ENCODE measurements at regions not wholly inside any gene's neighbourhood (a gene's known extent, or its start where the extent isn't known, plus 50 kb on each side); places are given as distances from the start of the nearest gene placed in this dataset.
A peak's percentile ranks its signal among the peaks of the same experiment; 100 is the strongest.

- DNase-seq (ENCODE audit: low read depth), result no peak
Measured at GRCh38 chr22:27499121-27499520, 302.4 kb downstream of the MN1 start.

GRCh38 chr22:27501191-27501936, 300.2 kb downstream of the MN1 start:
- no peak for DNase-seq (ENCODE audit: low read depth)

- DNase-seq (ENCODE audit: low read depth), result no peak
Measured at GRCh38 chr22:27502327-27502726, 299.2 kb downstream of the MN1 start.

GRCh38 chr22:27504360-27505253, 296.9 kb downstream of the MN1 start:
- DNase-seq (ENCODE audit: low read depth), result no peak

- DNase-seq (ENCODE audit: low read depth), result no peak
Measured at GRCh38 chr22:27507111-27507611, 294.4 kb downstream of the MN1 start.

- DNase-seq (ENCODE audit: low read depth), result peak; percentile 62
Measured at GRCh38 chr22:27507935-27508526, 293.5 kb downstream of the MN1 start.

- no peak for DNase-seq (ENCODE audit: low read depth)
Measured at GRCh38 chr22:27509132-27509920, 292.2 kb downstream of the MN1 start.

GRCh38 chr22:27510024-27510423, 291.5 kb downstream of the MN1 start:
- no peak for DNase-seq (ENCODE audit: low read depth)

- DNase-seq (ENCODE audit: low read depth), result peak; percentile 87
Measured at GRCh38 chr22:27512283-27512761, 289.2 kb downstream of the MN1 start.

- no peak for DNase-seq (ENCODE audit: low read depth)
Measured at GRCh38 chr22:27513021-27513420, 288.5 kb downstream of the MN1 start.

GRCh38 chr22:27514601-27515523, 286.7 kb downstream of the MN1 start:
- DNase-seq (ENCODE audit: low read depth), result peak; percentile 52

- DNase-seq (ENCODE audit: low read depth), result no peak
Measured at GRCh38 chr22:27517361-27518155, 284.0 kb downstream of the MN1 start.

GRCh38 chr22:27518531-27519340, 282.8 kb downstream of the MN1 start:
- DNase-seq (ENCODE audit: low read depth), result no peak

GRCh38 chr22:27523711-27524110, 277.8 kb downstream of the MN1 start:
- DNase-seq (ENCODE audit: low read depth), result no peak

- no peak for DNase-seq (ENCODE audit: low read depth)
Measured at GRCh38 chr22:27525711-27526110, 275.8 kb downstream of the MN1 start.

GRCh38 chr22:27526901-27527300, 274.7 kb downstream of the MN1 start:
- no peak for DNase-seq (ENCODE audit: low read depth)

GRCh38 chr22:27531782-27532530, 269.6 kb downstream of the MN1 start:
- no peak for DNase-seq (ENCODE audit: low read depth)

GRCh38 chr22:27533105-27533745, 268.3 kb downstream of the MN1 start:
- DNase-seq (ENCODE audit: low read depth), result no peak
